HS-27A (cell line): ENCODE measurements at regions not wholly inside any gene's neighbourhood (a gene's known extent, or its start where the extent isn't known, plus 50 kb on each side); places are given as distances from the start of the nearest gene placed in this dataset.
A peak's percentile ranks its signal among the peaks of the same experiment; 100 is the strongest.

Experiments used
- DNase-seq: peaks from one replicate; pipeline ENCODE4 v3.0.0-alpha.2; 2012; ENCODE audit warnings: low read depth, missing footprints

DNA sequence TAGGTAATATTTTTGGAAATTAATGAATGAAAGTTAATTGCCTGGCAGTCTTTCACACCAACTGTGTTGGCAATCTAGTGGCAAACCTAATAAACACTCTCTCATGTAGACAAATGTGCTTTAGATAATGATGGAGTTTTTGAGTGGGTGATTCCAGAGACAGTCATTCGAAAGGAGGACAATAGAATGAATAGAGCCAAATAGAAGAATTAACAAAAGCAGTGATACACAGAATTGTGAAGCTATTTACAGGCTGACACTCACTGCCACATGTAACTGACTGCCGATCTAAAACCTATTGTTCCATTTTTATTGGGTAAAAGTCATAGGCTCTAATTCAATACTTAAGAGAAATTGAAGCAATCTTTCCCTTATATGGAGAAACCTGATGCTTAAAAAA lies 338.5 kb downstream of the PCDH7 start:
- no peak for DNase-seq

DNA sequence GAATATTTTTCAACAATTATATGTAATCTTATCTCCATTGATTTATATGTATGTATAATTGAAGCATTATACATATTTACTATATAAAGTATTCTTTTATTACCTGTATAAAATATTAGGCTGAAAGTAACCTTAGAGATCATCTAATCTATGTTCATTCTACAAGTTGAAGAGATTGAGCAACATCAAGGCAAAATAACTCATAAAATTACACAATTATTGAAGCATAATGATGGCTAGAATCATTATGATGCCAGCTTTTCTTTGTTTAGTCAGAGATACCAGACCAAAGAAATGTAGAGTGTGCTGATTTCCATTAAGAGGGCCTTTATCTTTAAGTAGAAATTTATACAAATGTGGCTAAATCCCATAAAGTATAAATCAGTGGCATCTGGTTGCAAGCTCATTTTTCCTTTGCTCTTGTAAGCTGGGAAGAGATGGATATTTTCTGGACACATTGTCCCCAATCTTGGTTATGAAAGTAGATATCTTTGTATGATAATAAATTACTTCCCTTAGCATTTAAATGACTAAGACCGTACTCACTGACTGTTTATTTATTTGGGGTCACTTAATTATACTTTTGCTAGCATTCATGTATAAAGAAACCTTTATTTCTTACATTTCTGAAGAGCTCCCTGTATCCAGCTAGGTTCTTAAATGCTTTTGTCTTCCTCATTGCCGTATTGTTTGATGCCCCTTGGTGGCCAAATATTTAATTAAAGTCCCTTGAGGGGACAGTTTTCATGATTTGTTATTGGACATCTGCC lies 339.8 kb downstream of the PCDH7 start:
- DNase-seq, result no peak

DNA sequence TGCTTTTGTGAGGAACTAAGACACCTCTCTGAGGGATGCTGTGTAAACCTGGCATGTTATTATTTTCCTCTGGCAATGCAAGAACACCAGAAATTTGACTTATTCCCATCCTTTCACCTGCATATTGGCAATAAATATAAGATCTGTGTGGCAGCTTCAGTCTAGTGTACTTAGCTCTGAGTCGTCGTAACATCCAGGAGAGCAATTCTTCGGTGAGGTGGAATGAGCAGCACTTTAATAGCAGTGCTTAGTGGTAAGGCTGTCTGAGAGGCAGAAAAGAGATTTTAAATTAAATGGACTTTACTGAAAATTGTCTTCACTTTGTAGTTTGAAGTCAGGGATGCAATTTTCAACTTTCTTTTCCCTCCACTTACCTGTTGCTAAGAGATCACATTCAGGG lies 344.9 kb downstream of the PCDH7 start:
- no peak for DNase-seq

DNA sequence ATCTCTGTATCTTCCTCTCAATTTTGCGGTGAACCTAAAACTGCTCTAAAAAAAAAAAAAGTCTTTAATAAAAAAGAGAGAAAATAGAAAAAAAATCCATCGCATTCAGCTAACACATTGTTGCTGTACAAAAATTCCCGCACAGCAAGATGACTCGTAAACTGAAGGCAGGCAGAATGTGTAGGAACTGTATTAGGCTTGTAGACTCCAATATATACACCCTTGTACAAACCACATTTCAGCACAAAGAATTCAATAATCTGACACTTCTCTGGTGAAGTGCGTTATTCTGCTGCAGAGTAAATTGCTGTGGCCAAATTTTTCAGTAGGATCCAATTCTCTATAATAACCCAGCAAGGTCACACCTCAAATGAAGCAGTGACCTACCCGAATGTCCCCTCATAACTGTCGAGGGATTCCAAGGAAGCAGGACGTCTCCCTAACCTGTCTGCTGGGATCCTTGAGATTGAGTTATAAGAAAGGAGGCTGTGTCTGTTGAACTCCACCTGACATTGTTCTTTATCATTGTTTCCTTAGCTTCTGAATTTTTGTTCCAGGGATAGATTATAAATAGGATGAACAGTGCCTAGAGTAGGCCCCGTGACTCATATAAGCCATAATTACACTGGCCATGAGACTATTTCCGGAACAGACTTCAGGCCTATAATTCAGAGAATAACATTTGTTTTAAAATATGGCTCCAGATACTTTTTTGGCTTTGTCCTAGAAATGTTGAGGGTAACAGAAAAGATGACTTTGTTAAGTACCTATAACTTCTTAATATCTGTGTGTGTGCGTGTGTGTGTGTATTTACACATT lies 348.3 kb downstream of the PCDH7 start:
- DNase-seq, result no peak

DNA sequence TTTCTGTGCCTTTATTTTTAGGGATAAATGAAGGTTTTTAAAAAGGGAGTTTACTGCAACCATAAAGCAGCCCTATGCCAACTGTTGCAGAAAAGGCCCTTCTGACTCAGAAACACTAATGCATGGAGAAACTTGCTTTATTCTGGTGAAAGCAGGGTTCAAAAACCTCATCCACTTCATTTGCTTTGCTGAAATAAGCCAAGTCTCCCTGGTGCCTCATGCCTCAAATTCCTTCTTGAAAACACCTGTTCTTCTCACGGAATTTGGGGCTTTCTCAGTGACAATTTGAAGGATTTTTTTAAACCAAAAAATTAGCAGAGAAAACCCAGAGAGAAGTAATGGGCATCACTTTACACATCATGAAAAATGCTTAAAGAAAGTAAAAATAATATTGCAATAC lies 349.0 kb downstream of the PCDH7 start:
- no peak for DNase-seq

DNA sequence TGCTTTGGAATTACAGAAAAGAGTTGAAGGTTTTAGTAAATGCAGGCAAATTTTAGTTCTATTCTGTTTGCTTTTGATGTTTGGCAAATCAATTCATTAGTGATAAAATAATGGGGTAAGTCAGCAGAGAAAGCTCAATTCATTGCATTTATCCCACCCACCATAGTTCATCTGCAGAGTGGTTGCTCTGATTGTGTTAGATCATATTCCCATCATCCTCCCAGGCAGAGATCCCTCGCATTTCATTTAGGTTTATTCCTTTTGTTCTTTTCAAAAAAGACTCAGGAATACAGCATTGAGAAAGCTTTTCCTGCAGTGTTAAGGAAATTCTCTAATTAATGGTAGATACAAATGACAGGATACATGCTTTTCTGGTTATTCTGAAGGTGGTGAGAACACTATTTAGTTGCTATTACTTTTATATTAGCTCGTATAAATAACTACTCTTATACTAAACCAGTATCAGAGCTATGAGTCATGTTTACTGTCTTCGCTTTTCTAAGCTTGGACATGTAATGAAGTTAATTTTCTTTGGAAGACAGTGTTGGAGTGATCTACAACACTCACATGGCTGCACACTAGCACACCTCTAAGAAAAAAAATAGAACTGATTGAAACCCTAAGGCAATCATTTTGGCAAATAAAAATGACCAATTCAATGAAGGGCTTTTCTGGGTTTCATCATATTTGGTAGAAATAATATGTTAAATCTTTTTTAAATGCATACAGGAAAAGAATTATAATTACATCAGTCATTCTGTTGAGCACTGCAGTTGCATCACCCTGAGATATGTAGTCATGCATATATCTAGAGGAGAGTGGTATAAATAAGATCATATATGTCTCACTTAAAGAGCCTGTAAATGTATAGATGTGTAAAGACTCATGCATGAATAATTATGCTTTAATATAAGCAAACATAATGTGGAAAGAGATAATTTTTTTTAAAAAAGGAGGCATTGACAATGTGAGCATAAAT lies 351.6 kb downstream of the PCDH7 start:
- no peak for DNase-seq

DNA sequence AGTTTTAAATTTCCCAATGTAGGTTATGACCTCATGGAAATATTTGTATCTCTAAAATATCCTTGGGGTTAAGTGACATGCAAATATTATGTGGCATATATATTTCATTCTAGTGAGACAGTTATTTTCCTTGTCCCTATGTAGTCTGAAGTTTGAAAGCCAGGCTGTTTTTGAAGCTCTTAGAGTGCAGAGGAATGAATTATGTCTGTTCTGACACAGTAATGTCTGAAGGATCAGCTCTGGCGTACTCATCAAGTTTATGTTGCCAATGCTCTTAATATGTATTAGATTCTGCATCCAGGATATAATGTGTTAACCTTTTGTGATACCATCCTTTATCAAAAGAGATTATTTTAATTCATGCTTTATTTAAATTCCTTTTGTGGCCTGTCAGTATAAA lies 355.8 kb downstream of the PCDH7 start:
- no peak for DNase-seq

DNA sequence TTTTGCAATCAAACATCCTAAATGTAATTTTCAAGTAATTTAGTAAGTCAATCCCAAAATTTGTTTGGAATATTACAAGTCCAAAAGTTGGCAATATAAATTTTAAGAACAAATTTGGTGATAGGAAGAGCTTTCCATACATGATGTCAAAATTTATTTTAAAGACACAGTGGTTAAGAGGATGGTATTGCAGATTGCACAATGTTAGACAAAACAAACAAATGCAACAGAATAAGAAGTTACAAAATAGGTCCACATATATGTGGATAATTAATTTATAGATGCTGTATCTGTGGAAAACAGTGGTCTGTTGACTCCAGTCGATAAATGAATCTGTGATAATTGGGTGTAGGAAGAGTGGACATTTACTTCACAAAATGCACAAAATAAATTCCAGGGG lies 358.5 kb downstream of the PCDH7 start:
- no peak for DNase-seq

DNA sequence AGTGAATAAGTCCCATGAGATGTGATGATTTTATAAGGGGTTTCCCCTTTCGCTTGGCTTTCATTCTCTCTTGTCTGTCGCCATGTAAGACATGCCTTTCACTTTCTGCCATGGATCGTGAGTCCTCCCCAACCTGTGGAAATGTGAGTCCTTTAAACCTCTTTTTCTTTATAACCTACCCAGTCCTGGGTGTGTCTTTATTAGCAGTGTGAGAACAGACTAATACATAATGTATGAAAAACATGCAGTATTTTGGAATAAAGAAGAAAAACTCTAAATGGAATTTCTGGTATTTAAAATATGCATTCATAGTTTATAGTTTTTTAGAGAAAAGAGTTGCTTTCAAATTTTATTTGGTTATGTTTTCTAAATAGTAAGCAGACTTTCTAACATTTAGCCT lies 360.7 kb downstream of the PCDH7 start:
- peak; percentile 12 for DNase-seq

DNA sequence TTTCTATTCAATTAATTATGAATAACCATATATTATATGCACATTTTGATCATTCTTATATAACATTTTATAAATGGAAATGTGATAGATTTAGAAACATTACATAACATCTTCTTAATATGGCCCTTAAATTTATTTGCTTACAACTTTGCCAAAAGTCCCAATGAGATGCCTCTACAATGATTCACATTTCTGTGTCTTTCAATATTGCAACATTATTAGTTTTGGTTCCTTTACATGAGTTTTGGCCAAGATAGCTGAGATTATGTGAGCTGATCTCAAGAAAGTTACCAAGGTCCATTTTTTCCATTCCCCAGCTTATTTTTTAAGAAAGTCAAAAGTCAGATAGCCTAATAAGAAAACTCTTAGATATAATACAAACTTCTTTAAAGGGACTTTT lies 361.2 kb downstream of the PCDH7 start:
- DNase-seq, result no peak

DNA sequence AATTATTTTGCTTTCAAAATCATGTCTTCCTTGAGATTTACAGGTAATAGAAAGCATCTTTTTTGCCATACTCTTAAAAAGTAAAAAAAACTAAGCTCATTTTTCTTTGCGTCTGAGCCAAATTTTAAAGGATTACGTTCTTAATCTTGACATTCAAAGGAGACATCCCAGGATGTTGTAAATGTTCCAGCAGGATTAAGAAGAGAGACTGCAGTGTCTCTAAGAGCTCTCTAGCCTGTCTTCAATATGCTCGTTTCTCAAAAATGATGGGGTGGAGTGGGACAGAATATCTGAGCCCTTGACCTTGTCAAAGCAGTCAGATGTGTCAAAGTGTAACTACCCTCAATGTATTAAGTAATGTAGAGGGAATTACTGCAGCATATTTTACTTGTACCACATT lies 363.3 kb downstream of the PCDH7 start:
- no peak for DNase-seq

DNA sequence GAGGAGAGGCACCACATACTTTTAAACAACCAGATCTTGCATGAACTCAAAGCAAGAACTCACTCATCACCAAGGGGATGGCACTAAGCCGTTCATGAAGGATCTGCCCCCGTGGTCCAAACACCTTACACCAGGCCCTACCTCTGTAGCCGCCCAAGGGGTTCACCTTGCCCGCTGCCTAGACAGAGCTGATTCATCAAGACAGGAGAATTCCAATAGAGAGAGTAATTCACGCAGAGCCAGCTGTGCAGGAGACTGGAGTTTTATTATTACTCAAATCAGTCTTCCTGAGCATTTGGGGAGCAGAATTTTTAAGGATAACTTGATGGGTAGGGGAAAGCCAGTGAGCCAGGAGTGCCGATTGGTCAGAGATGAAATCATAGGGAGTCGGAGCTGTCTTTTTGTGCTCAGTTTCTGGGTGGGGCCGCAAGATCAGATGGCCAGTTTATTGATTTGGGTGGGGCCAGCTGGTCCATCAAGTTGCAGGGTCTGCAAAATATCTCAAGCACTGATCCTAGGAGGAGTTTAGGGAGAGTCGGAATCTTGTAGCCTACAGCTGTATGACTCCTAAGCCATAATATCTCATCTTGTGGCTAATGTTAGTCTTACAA lies 364.7 kb downstream of the PCDH7 start:
- DNase-seq, result no peak

DNA sequence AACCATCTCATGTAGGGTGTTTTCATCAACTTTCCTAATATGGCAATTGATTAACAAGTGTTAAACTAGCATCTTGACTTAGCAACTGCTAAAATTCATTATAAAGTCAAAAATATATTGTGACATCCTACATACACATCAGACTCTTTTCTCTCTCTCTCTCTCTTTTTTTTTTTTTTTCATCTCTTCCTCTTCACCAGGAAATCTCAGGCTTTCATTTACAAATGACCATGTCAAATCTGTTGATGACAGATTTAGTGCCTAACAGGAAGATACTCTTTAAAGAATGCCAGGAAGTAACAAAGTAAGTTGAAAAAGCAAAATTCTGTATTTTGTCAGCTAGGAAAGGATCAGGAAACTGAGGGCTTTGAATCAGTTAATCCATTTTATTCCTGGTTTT lies 365.5 kb downstream of the PCDH7 start:
- DNase-seq, result no peak

DNA sequence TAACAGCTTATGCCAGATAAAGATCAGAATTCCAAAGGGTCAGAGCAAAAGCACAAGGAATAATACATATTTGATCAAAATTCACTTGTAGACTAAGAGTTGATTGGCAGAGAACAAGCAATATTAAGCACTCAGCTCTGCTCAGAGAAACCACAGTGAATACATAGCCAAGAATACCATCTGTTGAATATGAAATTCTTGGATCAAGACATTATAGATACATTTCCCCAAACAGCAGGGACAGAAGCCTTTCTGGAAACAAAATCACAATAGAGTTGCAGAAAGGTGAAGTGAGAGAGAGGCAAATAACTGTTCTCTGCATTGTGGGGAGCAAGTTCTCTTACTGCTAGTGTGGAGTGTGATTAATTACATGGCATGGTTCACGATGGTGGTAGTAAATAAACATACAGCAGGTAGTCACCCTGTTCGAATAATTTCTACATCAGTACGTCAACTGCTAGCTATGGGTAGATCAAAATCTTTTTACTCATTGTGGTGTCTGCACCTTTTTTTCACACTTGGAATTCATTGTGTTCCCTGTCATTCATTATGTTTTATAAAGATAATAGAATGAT lies 366.7 kb downstream of the PCDH7 start:
- no peak for DNase-seq

DNA sequence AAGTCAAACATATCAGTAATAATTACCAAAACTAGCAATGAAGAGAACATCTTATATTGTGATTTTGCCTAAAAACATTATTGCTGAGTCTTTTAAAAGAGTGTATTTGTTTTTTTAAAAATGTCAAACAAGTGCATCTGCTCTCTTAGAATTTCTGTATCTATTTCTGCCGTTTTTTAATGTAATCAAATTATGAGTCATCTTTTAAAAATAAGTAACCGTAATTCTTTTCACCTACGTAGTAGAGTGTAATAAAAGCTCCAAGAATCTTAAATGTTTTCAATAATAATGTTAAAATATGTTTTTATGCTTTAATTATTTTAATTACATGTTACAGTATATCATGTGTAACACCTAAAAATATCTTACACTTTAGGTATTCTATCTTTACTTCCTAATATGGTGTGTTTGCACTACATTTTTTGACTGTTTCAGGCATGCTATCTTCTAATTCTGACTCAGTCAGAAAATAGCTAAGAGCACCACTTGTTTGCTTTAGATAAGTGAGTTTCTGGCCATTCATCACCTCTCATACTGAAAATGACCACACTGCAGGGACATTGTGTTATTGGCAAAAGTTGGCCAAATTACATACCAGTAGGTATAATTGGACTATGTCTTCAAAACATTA lies 368.5 kb downstream of the PCDH7 start:
- peak; percentile 36 for DNase-seq

DNA sequence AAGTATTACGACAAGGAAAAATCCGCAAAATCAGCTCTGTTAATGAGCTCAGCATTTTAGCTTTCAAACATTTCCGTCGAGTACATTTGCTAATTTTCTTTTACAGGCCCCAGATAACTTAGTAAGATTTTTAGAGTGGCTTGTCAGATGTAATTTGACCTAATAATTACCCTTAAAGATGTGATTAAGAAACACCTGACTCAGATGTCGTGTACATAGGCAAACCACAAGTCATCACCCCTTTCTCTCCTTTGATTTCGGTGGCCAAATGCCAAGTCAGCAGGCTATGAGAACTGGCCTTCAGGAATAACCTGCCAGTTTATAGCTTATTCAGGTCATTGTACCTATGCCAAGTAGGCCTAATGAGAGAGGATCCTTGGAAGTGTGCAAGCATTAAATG lies 369.6 kb downstream of the PCDH7 start:
- no peak for DNase-seq

DNA sequence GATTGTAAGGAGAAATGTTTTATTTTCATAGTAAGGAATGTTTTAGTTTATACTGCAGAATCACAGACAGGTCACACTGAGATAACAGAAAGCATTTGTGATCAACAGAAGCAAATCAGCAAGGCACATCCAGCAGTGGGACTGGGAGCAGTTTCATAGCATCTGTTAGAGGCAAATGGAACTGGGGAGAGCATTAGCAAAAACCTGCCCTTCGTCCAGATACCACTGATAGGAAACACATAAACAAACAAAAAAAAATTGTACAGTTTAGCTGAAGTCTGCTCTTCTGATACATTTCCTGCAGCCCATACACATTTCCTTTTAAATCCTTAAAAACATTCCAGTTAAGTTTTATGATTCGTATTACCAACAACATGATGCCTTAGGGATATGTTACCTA lies 374.3 kb downstream of the PCDH7 start:
- no peak for DNase-seq

DNA sequence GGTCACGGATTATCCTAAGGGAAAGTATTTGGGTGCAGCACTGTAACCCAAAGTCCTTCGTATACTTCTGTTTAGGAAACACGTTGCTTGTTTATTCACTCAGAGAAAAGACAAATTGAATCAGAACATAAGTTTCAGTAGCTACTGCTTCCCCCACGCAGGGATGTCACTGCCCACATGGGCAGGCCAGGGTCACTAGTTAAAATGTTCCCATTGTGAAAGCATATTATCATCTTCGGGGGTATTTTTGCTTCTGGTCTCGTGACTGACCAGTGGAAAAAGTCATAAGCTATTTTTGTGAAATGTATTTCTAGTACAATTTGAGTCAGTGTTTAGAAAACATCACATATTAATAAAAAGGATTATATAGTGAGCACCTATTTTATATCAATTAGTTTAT lies 377.8 kb downstream of the PCDH7 start:
- DNase-seq, result no peak

DNA sequence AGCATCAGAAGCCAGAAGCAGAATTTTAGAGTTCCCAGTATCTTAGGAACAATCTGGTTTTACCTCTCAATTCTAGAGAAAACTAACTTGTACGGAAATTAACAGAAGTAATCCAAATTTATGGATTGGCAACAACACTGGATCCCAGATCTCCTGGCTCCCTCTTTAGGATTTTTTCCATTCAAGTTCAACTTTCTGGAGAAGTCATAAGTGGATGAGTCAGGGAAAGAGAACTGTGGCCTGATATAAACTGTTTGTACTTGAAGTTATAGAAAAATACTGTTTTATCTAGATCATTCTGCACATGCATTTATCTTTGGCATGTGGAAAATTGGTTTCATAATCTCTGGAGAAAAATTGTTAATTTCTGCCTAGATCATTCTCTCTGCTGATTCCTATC lies 380.4 kb downstream of the PCDH7 start:
- DNase-seq, result no peak

DNA sequence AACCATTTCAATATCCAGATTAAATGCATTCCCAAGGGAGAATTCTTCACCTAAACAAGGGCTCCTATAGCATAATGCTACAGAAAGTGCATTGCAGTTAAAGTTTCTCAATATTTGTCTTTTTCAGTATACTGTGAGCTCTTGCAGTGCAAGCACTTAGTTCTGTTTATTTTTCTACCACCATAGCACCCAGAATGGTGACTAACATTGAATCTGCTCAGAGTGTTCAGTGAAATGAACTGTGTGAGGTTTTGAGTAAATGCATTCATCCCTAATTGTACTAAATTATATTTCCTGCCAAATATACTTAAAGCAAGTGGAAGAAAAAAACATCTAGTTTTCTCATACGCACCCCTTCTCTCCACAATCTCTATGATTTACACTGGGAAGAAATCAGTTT lies 383.9 kb downstream of the PCDH7 start:
- no peak for DNase-seq

DNA sequence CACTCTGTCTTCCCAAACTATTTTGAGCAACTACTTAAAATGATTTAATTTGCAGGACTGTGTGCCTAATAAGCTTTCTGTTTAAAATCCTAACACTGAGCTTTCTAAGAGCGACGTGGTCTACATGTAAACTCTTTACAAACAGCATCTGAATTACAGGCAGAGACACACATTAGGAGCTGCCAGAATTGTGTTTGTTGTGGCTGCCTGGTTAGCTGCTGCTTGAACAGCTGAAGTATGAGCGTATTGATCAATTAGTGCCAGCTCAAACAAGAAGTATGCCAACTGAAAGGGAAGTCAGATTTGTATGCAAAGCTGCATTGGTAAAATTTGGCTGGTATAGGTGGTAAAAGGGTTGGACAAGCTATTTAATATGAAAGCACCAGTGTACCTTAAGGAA lies 384.4 kb downstream of the PCDH7 start:
- no peak for DNase-seq
